ENCODE measurements at regions not wholly inside any gene's neighbourhood (a gene's known extent, or its start where the extent isn't known, plus 50 kb on each side); places are given as distances from the start of the nearest gene placed in this dataset.

GRCh38 chr3:117893001-117893400, 1141.6 kb downstream of the IGSF11 start:
- Histone ChIP-seq H3K4me1 (no peaks in the 10 kb centered on the region), H3K27ac (no peak overlapping the region), H3K36me3 (no peaks in the 10 kb centered on the region), H3K27me3 (no peaks in the 10 kb centered on the region), H3K9me3 (no peaks in the 10 kb centered on the region), H3K4me3 (no peak overlapping the region)
- no peak for DNase-seq
- TF ChIP-seq POLR2A (IDR thresholded peaks at IDR 0.05) (no peak), CTCF (IDR thresholded peaks at IDR 0.05) (no peak)

- Histone ChIP-seq H3K27me3 (no peaks in the 10 kb centered on the region), H3K27ac (no peak overlapping the region), H3K4me3 (no peak overlapping the region), H3K36me3 (no peaks in the 10 kb centered on the region), H3K9me3 (no peaks in the 10 kb centered on the region), H3K4me1 (no peaks in the 10 kb centered on the region)
- DNase-seq, result no peak
- no peak for TF ChIP-seq POLR2A (IDR thresholded peaks at IDR 0.05)
- TF ChIP-seq CTCF (IDR thresholded peaks at IDR 0.05), result no peak
These were observed 1141.0 kb downstream of the IGSF11 start for GRCh38 chr3:117893638-117894037.

- Histone ChIP-seq H3K36me3 (no peaks in the 10 kb centered on the region), H3K27ac (no peak overlapping the region), H3K4me3 (no peak overlapping the region), H3K9me3 (no peaks in the 10 kb centered on the region), H3K4me1 (no peaks in the 10 kb centered on the region), H3K27me3 (no peaks in the 10 kb centered on the region)
- no peak for TF ChIP-seq POLR2A (IDR thresholded peaks at IDR 0.05)
- peak in 3 of 6 experiments; percentile 11 to 46 (median 20) for TF ChIP-seq CTCF (IDR thresholded peaks at IDR 0.05)
- DNase-seq, result no peak
These were observed 1135.7 kb downstream of the IGSF11 start for GRCh38 chr3:117898722-117899522.

GRCh38 chr3:117903226-117903625, 1131.4 kb downstream of the IGSF11 start:
- H3K4me3 ChIP-seq, result no peak overlapping the region
- TF ChIP-seq POLR2A (IDR thresholded peaks at IDR 0.05) (no peak), CTCF (IDR thresholded peaks at IDR 0.05) (no peak)
- no peak overlapping the region for H3K27ac ChIP-seq
- H3K27me3 ChIP-seq, result no peaks in the 10 kb centered on the region
- H3K36me3 ChIP-seq, result no peaks in the 10 kb centered on the region
- H3K4me1 ChIP-seq, result no peaks in the 10 kb centered on the region
- no peaks in the 10 kb centered on the region for H3K9me3 ChIP-seq
- DNase-seq, result no peak

GRCh38 chr3:117910820-117911521, 1123.7 kb downstream of the IGSF11 start:
- DNase-seq, result no peak
- Histone ChIP-seq H3K27ac (no peak overlapping the region), H3K4me3 (no peak overlapping the region), H3K36me3 (no peaks in the 10 kb centered on the region), H3K9me3 (no peaks in the 10 kb centered on the region), H3K4me1 (no peaks in the 10 kb centered on the region), H3K27me3 (no peaks in the 10 kb centered on the region)
- no peak for TF ChIP-seq CTCF (IDR thresholded peaks at IDR 0.05)
- no peak for TF ChIP-seq POLR2A (IDR thresholded peaks at IDR 0.05)

All from Peyer's patch (tissue), 4 donors.